Uterus (tissue), 3 donors: ENCODE measurements at regions not wholly inside any gene's neighbourhood (a gene's known extent, or its start where the extent isn't known, plus 50 kb on each side); places are given as distances from the start of the nearest gene placed in this dataset.

ENCODE experiments used
- DNase-seq, 2 donors: peaks; one replicate each; pipeline ENCODE4 v3.0.0-alpha.2; 2019 to 2020
- H3K27ac ChIP-seq, 2 donors: fragments of 200-600 bp; sonication (generic); 1 replicate in 1 of 2; 2 replicates in 1 of 2; pipeline ENCODE4 v1.5.1; 2016 to 2018
- H3K27me3 ChIP-seq, 2 donors: fragments of 200-600 bp; sonication (generic); one replicate each; pipeline ENCODE4 v1.5.1; 2018 to 2019; ENCODE audit warnings: control low read depth in 1 of 2
- H3K36me3 ChIP-seq, 2 donors: fragments of 200-600 bp; sonication (generic); one replicate each; pipeline ENCODE4 v1.5.1; 2019; ENCODE audit warnings: control low read depth in 1 of 2
- H3K4me1 ChIP-seq, 2 donors: fragments of 200-600 bp; sonication (generic); one replicate each; pipeline ENCODE4 v1.5.1; 2018 to 2019; ENCODE audit warnings: control low read depth in 1 of 2
- H3K4me3 ChIP-seq, 2 donors: fragments of 200-600 bp; sonication (generic); 1 replicate in 1 of 2; 2 replicates in 1 of 2; pipeline ENCODE4 v1.5.1; 2018 to 2019; ENCODE audit warnings: mild to moderate bottlenecking in 1 of 2
- H3K9me3 ChIP-seq, 2 donors: fragments of 200-600 bp; sonication (generic); one replicate each; pipeline ENCODE4 v1.5.1; 2019; ENCODE audit warnings: control low read depth in 1 of 2
- CTCF ChIP-seq, 4 experiments: fragments of 200-600 bp in 2 of 4; fragments of 450-650 bp in 2 of 4; sonication (generic) in 2 of 4; IDR thresholded peaks; one replicate each; pipeline ENCODE4 v1.5.1; 2016 to 2019; ENCODE audit warnings: antibody characterized with exemption in 4 of 4, mild to moderate bottlenecking in 2 of 4, moderate library complexity in 1 of 4
- POLR2A ChIP-seq, 2 donors: fragments of 450-650 bp; IDR thresholded peaks; one replicate each; pipeline ENCODE4 v1.6.1; 2016; ENCODE audit warnings: antibody characterized with exemption in 2 of 2, mild to moderate bottlenecking in 1 of 2, moderate library complexity in 1 of 2
- intact Hi-C: fragments of 100-400 bp; cut with DNase I; formaldehyde crosslinking; loops from one replicate; pipeline ENCODE4 v1.15.1; 2023; ENCODE audit warnings: low total_unique reads
- donor health status: DM: yes; HTN: yes; CAD: no.

DNA sequence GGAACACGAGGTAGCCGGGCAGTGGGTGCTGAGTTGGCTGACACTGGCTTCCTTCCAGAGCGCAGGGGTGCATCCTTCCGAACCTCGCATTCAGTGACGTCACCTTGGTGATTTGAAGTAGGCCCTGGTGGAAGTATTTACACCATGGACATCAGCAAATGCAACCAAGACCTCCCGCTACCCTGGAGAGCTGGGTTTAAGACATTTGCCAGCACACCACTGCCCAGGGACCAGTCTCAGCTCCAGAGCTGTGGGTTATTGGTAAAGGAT, 106.4 kb upstream of the GPR26 start:
- no peak overlapping the region for H3K27ac ChIP-seq
- H3K4me3 ChIP-seq, result no peak overlapping the region
- no peak for TF ChIP-seq CTCF (IDR thresholded peaks at IDR 0.05)
- no peak for TF ChIP-seq POLR2A (IDR thresholded peaks at IDR 0.05)
- DNase-seq, result no peak
- intact Hi-C loops, result loop anchor here (10.0 kb wide), 1 partner anchor 425 kb away; the partner anchor contains the start of gene HMX3
- H3K27me3 ChIP-seq, result no peaks in the 10 kb centered on the region
- H3K9me3 ChIP-seq, result no peaks in the 10 kb centered on the region
- H3K4me1 ChIP-seq, result no peaks in the 10 kb centered on the region
- no peaks in the 10 kb centered on the region for H3K36me3 ChIP-seq

DNA sequence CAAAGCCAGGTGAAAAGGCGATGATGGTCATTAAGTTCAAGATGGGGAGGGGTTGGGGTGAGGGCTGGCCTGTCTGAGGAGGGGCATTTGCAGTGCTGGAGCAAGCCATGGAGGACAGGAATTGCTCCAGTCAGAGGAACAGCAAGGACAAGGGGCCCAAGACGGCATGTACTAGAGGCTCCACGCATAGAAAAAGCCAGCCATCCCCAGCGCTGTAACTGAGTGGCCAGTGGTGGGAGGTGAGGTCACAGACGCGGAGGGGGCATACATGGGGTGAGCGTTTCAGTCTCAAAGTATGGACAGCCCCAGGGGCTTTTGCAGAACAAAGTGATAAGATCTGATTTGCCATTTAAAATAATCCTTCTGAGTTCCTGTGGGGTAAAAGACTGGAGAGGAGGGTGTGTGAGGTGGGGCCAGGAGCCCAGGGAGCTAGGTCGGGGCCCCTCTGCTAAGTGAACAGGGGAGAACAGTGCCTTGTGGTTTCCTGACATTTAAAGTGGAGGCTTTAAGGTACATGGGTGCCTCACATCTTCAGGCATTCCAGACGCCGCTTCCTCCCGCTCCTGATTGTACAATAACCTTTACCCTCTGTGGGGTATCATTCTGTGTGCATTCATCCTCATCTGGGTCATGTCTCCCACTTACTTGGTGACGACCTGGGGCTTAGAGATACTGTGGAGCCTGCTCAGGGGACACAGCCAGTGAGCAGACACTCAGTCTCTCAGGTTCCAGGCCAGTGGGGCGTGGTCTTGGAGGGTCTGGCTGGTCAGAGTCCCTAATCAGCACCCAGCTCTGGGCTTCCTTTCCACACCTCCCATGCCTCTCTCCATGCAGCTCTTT, 105.6 kb upstream of the GPR26 start:
- H3K27me3 ChIP-seq, result no peaks in the 10 kb centered on the region
- no peaks in the 10 kb centered on the region for H3K36me3 ChIP-seq
- intact Hi-C loops, result no loop called here
- H3K9me3 ChIP-seq, result no peaks in the 10 kb centered on the region
- TF ChIP-seq CTCF (IDR thresholded peaks at IDR 0.05) (no peak), POLR2A (IDR thresholded peaks at IDR 0.05) (no peak)
- H3K4me1 ChIP-seq, result no peaks in the 10 kb centered on the region
- H3K4me3 ChIP-seq, result no peak overlapping the region
- no peak overlapping the region for H3K27ac ChIP-seq
- no peak for DNase-seq

DNA sequence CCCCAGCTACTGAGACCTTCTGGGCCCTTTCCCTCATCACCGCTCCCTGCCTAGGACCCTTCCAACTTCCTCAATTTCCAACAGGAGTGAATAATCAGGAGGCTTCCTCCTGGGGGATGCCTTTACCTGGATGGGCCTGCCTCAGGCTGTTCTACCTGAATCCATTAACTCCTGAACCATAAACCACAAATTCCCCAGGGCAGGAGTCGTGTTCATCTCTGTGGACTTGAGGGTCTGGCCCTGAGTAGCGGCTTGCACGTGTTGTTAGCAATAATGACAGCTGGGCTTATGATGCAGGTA, 105.1 kb upstream of the GPR26 start:
- intact Hi-C loops, result no loop called here
- Histone ChIP-seq H3K4me1 (no peaks in the 10 kb centered on the region), H3K27ac (no peak overlapping the region), H3K4me3 (no peak overlapping the region), H3K27me3 (no peaks in the 10 kb centered on the region), H3K9me3 (no peaks in the 10 kb centered on the region), H3K36me3 (no peaks in the 10 kb centered on the region)
- no peak for TF ChIP-seq CTCF (IDR thresholded peaks at IDR 0.05)
- TF ChIP-seq POLR2A (IDR thresholded peaks at IDR 0.05), result no peak
- DNase-seq, result no peak

- TF ChIP-seq CTCF (IDR thresholded peaks at IDR 0.05) (no peak), POLR2A (IDR thresholded peaks at IDR 0.05) (no peak)
- DNase-seq, result no peak
Observed at GRCh38 chr10:123562387-123562786, 103.8 kb upstream of the GPR26 start.

GRCh38 chr10:123562811-123563580, 103.2 kb upstream of the GPR26 start:
- intact Hi-C loops, result no loop called here
- no peak for DNase-seq

More at GRCh38 chr10:123562387-123562786, 103.8 kb upstream of the GPR26 start:
- intact Hi-C loops, result no loop called here
- Histone ChIP-seq H3K27ac (no peak overlapping the region), H3K36me3 (no peaks in the 10 kb centered on the region), H3K4me1 (no peaks in the 10 kb centered on the region), H3K4me3 (no peak overlapping the region), H3K9me3 (no peaks in the 10 kb centered on the region), H3K27me3 (no peaks in the 10 kb centered on the region)

More at GRCh38 chr10:123562811-123563580, 103.2 kb upstream of the GPR26 start:
- Histone ChIP-seq H3K4me3 (no peak overlapping the region), H3K4me1 (no peaks in the 10 kb centered on the region), H3K27me3 (no peaks in the 10 kb centered on the region), H3K27ac (no peak overlapping the region), H3K9me3 (no peaks in the 10 kb centered on the region), H3K36me3 (no peaks in the 10 kb centered on the region)
- TF ChIP-seq POLR2A (IDR thresholded peaks at IDR 0.05), result no peak
- no peak for TF ChIP-seq CTCF (IDR thresholded peaks at IDR 0.05)
